Skin epidermis (tissue), 12 donors: ENCODE measurements at regions not wholly inside any gene's neighbourhood (a gene's known extent, or its start where the extent isn't known, plus 50 kb on each side); places are given as distances from the start of the nearest gene placed in this dataset.

ENCODE experiments used
- H3K27ac ChIP-seq, 21 experiments: fragments of 200-600 bp; sonication (generic) in 11 of 21; one replicate each; pipeline ENCODE4 v1.5.0; 2020; ENCODE audit warnings: mild to moderate bottlenecking in 3 of 21, inconsistent platforms in 2 of 21, moderate library complexity in 2 of 21
- H3K4me3 ChIP-seq, 7 experiments: fragments of 200-600 bp; sonication (generic) in 2 of 7; one replicate each; pipeline ENCODE4 v1.5.0; 2020; ENCODE audit warnings: inconsistent platforms in 2 of 7, mild to moderate bottlenecking in 2 of 7, moderate library complexity in 1 of 7

GRCh38 chr18:55811925-55812324, 223.9 kb upstream of the TCF4 start:
- Histone ChIP-seq H3K27ac (no peak overlapping the region), H3K4me3 (no peak overlapping the region)

GRCh38 chr18:55805666-55806065, 217.7 kb upstream of the TCF4 start:
- Histone ChIP-seq H3K4me3 (no peak overlapping the region), H3K27ac (no peak overlapping the region)

- peak overlapping the region in 9 of 21 experiments; percentile 6 to 80 (median 45) for H3K27ac ChIP-seq
- no peak overlapping the region for H3K4me3 ChIP-seq
Measured at GRCh38 chr18:55795101-55795669, 207.2 kb upstream of the TCF4 start.

- Histone ChIP-seq H3K4me3 (no peak overlapping the region), H3K27ac (peak overlapping the region in 10 of 21 experiments; percentile 6 to 80 (median 46))
Measured at GRCh38 chr18:55794288-55795052, 206.5 kb upstream of the TCF4 start.

GRCh38 chr18:55790296-55790695, 202.3 kb upstream of the TCF4 start:
- H3K4me3 ChIP-seq = no peak overlapping the region
- peak overlapping the region in 7 of 21 experiments; percentile 42 to 88 (median 65) for H3K27ac ChIP-seq

- Histone ChIP-seq H3K27ac (no peak overlapping the region), H3K4me3 (no peak overlapping the region)
Measured at GRCh38 chr18:55787536-55788073, 199.6 kb upstream of the TCF4 start.

GRCh38 chr18:55786651-55787272, 198.8 kb upstream of the TCF4 start:
- no peak overlapping the region for H3K4me3 ChIP-seq
- no peak overlapping the region for H3K27ac ChIP-seq

GRCh38 chr18:55783921-55784320, 195.9 kb upstream of the TCF4 start:
- no peak overlapping the region for H3K27ac ChIP-seq
- H3K4me3 ChIP-seq = no peak overlapping the region

GRCh38 chr18:55781481-55781957, 193.5 kb upstream of the TCF4 start:
- peak overlapping the region in 4 of 21 experiments; percentile 23 to 86 (median 54) for H3K27ac ChIP-seq
- no peak overlapping the region for H3K4me3 ChIP-seq

- H3K27ac ChIP-seq = peak overlapping the region in 20 of 21 experiments; percentile 51 to 92 (median 81)
Measured at GRCh38 chr18:55780586-55781071, 192.6 kb upstream of the TCF4 start.

GRCh38 chr18:55779691-55780585, 191.9 kb upstream of the TCF4 start:
- H3K27ac ChIP-seq = peak overlapping the region in 20 of 21 experiments; percentile 51 to 92 (median 81)

More at GRCh38 chr18:55780586-55781071, 192.6 kb upstream of the TCF4 start:
- peak overlapping the region; percentile 41 to 58 (median 49) for H3K4me3 ChIP-seq

GRCh38 chr18:55778788-55779690, 191.0 kb upstream of the TCF4 start:
- Histone ChIP-seq H3K27ac (peak overlapping the region in 20 of 21 experiments; percentile 31 to 92 (median 81)), H3K4me3 (peak overlapping the region; percentile 41 to 58 (median 49))

More at GRCh38 chr18:55779691-55780585, 191.9 kb upstream of the TCF4 start:
- peak overlapping the region; percentile 41 to 58 (median 49) for H3K4me3 ChIP-seq

GRCh38 chr18:55777666-55778304, 189.8 kb upstream of the TCF4 start:
- peak overlapping the region in 1 of 21 experiments; percentile 92 for H3K27ac ChIP-seq
- no peak overlapping the region for H3K4me3 ChIP-seq

- H3K27ac ChIP-seq = no peak overlapping the region
Measured at GRCh38 chr18:55775972-55776371, 188.0 kb upstream of the TCF4 start.

GRCh38 chr18:55774505-55774904, 186.5 kb upstream of the TCF4 start:
- H3K27ac ChIP-seq = no peak overlapping the region
- no peak overlapping the region for H3K4me3 ChIP-seq

More at GRCh38 chr18:55775972-55776371, 188.0 kb upstream of the TCF4 start:
- H3K4me3 ChIP-seq = no peak overlapping the region

- Histone ChIP-seq H3K4me3 (no peak overlapping the region), H3K27ac (no peak overlapping the region)
Measured at GRCh38 chr18:55768255-55768654, 180.3 kb upstream of the TCF4 start.

- no peak overlapping the region for H3K4me3 ChIP-seq
- no peak overlapping the region for H3K27ac ChIP-seq
Measured at GRCh38 chr18:55764386-55764785, 176.4 kb upstream of the TCF4 start.
